OCI-LY3 (cell line): ENCODE measurements at regions not wholly inside any gene's neighbourhood (a gene's known extent, or its start where the extent isn't known, plus 50 kb on each side); places are given as distances from the start of the nearest gene placed in this dataset.
"Not testable (repeated sequence)": the region's sequence is repeated elsewhere in the genome, so short reads cannot be mapped to it uniquely, and the experiment has no call there.

Experiments used
- H2AFZ ChIP-seq: fragments of 200-600, 300-600 bp; shearing (Covaris generic); 2 replicates; pipeline ENCODE4 v1.6.0; 2014; ENCODE audit warnings: antibody characterized with exemption, low read depth, low read length
- H3K27ac ChIP-seq: fragments of 200-600, 300-600 bp; sonication (generic); 2 replicates; pipeline ENCODE4 v1.5.1; 2014; ENCODE audit warnings: mild to moderate bottlenecking, low read length, moderate library complexity, mixed read lengths
- H3K27me3 ChIP-seq: fragments of 200-600, 300-600 bp; sonication (generic); 2 replicates; pipeline ENCODE4 v1.6.1; 2014; ENCODE audit warnings: low read depth, low read length, mixed read lengths
- H3K36me3 ChIP-seq: fragments of 200-600, 300-600 bp; sonication (generic); replicated peaks from 2 replicates; pipeline ENCODE3; 2014; ENCODE audit warnings: low read depth, low read length, mixed read lengths
- H3K4me1 ChIP-seq: fragments of 300-600, 200-600 bp; sonication (generic); 2 replicates; pipeline ENCODE4 v1.6.1; 2014; ENCODE audit warnings: low read length, mixed read lengths
- H3K4me2 ChIP-seq: fragments of 200-600, 300-600 bp; sonication (generic); 2 replicates; pipeline ENCODE4 v1.6.1; 2014; ENCODE audit warnings: low read length, mixed read lengths
- H3K4me3 ChIP-seq: fragments of 300-600, 200-600 bp; sonication (generic); 2 replicates; pipeline ENCODE4 v1.5.1; 2014; ENCODE audit warnings: antibody characterized with exemption, mild to moderate bottlenecking, low read length, moderate library complexity
- H3K79me2 ChIP-seq: fragments of 300-600, 200-600 bp; shearing (Covaris generic); 2 replicates; pipeline ENCODE4 v1.6.1; 2014; ENCODE audit warnings: mild to moderate bottlenecking, low read length, mixed read lengths
- H3K9ac ChIP-seq: fragments of 300-600, 200-600 bp; shearing (Covaris generic); 2 replicates; pipeline ENCODE4 v1.6.0; 2014; ENCODE audit warnings: mild to moderate bottlenecking, low read length, moderate library complexity
- H3K9me3 ChIP-seq: fragments of 200-600, 300-600 bp; shearing (Covaris generic); 2 replicates; pipeline ENCODE4 v1.6.1; 2014; ENCODE audit warnings: low read length, mixed read lengths; ENCODE audit not compliant: insufficient read depth
- H4K20me1 ChIP-seq: fragments of 200-600, 300-600 bp; sonication (generic); 2 replicates; pipeline ENCODE4 v1.6.1; 2016; ENCODE audit warnings: low read length, mixed read lengths; ENCODE audit not compliant: insufficient read depth
- CTCF ChIP-seq: fragments of 200-600, 300-600 bp; sonication (generic); IDR thresholded peaks from 2 replicates; pipeline ENCODE4 v1.5.1; 2014; ENCODE audit warnings: antibody characterized with exemption, low read length, low read depth
- EZH2phosphoT487 ChIP-seq: fragments of 200-600 bp; shearing (Covaris generic); IDR thresholded peaks from 2 replicates; pipeline ENCODE4 v1.6.1; 2018; ENCODE audit warnings: antibody characterized with exemption, mixed run types, low read depth

DNA sequence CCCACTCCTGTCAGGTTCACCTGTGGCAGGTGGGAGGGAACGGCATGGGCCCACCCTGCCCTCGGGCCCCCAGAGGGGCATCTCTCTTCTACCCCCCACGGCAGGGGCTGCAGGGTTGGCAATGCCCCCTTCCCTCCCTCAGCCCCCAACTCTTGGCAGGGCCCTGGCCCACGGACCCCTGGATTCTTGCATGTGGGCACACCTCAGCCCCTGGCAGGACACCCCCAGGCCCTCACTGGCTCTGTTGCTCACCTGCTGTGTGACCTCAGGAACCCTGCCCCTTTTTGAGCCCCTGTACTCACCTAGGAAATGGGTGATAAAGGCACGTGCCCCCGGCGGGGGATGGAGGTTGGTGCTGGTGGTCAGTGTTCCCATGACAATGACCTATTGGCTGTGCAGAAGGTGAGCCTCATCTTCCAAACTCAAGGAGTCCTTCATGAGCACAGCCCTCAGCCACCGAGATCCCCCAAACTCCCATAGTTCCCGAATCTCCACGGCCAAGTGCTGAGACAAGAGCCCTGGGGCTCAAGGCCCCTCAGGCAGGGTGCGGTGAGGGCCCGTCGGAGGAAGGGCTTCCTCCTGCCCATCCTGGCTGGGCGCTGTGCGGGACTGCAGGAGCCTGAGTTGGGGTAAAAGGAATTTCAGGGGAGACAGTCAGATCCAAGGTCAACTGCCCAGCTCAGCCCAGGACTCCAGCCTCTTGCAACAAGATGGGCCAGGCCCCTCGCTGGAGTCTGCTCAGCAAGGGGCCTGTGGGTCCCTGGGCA, 198.2 kb downstream of the IGLL1 start:
- Histone ChIP-seq H3K9ac (no peak overlapping the region), H3K27ac (no peak overlapping the region), H3K4me2 (no peak overlapping the region), H3K36me3 (no peaks in the 10 kb centered on the region), H4K20me1 (no peaks in the 10 kb centered on the region), H3K4me1 (no peaks in the 10 kb centered on the region), H3K9me3 (no peaks in the 10 kb centered on the region), H2AFZ (no peak overlapping the region), H3K27me3 (peaks cover 13% of the 10 kb centered on the region), H3K79me2 (no peaks in the 10 kb centered on the region), H3K4me3 (no peak overlapping the region)
- no peak for TF ChIP-seq EZH2phosphoT487
- TF ChIP-seq CTCF = no peak

GRCh38 chr22:23380911-23381310, 199.2 kb downstream of the IGLL1 start:
- Histone ChIP-seq H3K4me1 (no peaks in the 10 kb centered on the region), H3K27ac (no peak overlapping the region), H3K79me2 (no peaks in the 10 kb centered on the region), H3K9me3 (no peaks in the 10 kb centered on the region), H3K9ac (no peak overlapping the region), H2AFZ (no peak overlapping the region), H3K36me3 (no peaks in the 10 kb centered on the region), H3K4me2 (no peak overlapping the region), H3K4me3 (no peak overlapping the region), H3K27me3 (peaks cover 13% of the 10 kb centered on the region), H4K20me1 (no peaks in the 10 kb centered on the region)
- TF ChIP-seq EZH2phosphoT487 (no peak), CTCF (no peak)

- Histone ChIP-seq H2AFZ (no peak overlapping the region), H4K20me1 (no peaks in the 10 kb centered on the region), H3K9ac (no peak overlapping the region), H3K9me3 (no peaks in the 10 kb centered on the region), H3K36me3 (no peaks in the 10 kb centered on the region), H3K4me1 (no peaks in the 10 kb centered on the region), H3K4me3 (no peak overlapping the region), H3K79me2 (no peaks in the 10 kb centered on the region), H3K4me2 (no peak overlapping the region), H3K27me3 (peaks cover 17% of the 10 kb centered on the region), H3K27ac (no peak overlapping the region)
- TF ChIP-seq CTCF = no peak
- no peak for TF ChIP-seq EZH2phosphoT487
Observed at GRCh38 chr22:23380230-23380573, 199.9 kb downstream of the IGLL1 start.

DNA sequence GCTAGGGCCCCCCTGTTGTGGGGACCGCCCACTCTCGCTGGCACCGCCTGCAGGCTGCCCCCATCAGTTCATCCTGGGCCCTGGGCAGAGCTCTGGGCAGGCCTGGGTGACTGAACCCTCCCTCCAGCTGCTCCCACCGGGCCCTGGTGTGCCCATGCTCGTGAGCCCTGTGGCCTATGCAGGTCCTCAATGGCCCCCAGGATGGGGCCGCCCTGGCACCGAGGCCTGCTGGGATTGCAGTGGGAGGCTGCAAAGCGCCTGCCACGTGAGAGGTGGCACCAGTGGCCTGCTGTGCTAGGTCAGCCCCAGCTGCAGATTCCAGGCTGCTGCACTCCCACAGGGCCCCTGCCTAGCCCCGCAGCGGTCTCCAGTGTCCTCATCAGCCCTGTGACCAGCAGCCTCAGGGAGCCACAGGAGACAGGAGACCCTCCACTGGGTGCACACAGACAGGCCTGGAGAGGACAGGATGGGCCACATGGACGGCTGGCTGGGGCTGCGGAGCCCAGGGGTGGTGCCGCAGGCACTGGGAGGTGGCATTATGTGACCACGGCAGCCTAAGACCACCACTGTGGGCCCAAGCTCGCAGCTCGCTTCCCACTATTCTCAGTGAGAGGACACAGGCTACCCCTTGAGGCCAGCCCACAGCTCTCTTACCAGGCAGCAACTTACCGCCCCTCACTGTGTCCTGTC, 199.4 kb downstream of the BCR start:
- not testable (repeated sequence) for H3K4me3 ChIP-seq, H3K4me2 ChIP-seq, H3K4me1 ChIP-seq, H4K20me1 ChIP-seq, H3K9me3 ChIP-seq, H3K27ac ChIP-seq, H2AFZ ChIP-seq, H3K79me2 ChIP-seq, H3K9ac ChIP-seq, H3K36me3 ChIP-seq
- peaks cover 17% of the 10 kb centered on the region for H3K27me3 ChIP-seq
